ENCODE measurements at regions not wholly inside any gene's neighbourhood (a gene's known extent, or its start where the extent isn't known, plus 50 kb on each side); places are given as distances from the start of the nearest gene placed in this dataset.

DNA sequence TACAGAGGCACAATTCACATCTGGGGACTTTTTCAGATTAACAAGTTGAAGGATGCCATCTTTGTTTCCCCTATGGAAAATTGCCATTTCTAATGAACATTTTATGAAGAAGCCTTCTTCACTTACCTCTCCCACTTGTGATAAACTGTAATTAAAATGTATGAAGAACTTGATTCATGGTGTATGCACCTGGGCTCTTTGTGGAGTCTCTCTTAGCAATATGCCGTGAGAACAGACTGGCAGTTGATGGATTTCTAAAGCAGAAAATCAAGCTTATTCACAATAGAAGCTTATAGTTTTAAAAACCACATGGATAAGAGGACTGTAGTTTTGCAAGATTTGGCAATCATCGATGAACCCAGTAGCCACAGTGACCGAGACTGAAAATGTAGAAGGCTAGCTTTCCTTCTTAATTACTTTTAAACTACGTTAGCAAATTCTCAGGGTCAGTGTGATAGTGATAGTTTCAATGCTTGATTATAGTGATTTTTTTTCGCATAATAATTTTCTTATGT is 270.6 kb downstream of the PRL start:
- H3K4me3 ChIP-seq (ENCODE audit: low read depth, low read length), result no peak overlapping the region
- DNase-seq (ENCODE audit: low read depth), result no peak
- TF ChIP-seq, protein P1, sequence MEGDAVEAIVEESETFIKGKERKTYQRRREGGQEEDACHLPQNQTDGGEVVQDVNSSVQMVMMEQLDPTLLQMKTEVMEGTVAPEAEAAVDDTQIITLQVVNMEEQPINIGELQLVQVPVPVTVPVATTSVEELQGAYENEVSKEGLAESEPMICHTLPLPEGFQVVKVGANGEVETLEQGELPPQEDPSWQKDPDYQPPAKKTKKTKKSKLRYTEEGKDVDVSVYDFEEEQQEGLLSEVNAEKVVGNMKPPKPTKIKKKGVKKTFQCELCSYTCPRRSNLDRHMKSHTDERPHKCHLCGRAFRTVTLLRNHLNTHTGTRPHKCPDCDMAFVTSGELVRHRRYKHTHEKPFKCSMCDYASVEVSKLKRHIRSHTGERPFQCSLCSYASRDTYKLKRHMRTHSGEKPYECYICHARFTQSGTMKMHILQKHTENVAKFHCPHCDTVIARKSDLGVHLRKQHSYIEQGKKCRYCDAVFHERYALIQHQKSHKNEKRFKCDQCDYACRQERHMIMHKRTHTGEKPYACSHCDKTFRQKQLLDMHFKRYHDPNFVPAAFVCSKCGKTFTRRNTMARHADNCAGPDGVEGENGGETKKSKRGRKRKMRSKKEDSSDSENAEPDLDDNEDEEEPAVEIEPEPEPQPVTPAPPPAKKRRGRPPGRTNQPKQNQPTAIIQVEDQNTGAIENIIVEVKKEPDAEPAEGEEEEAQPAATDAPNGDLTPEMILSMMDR (IDR thresholded peaks at IDR 0.05; ENCODE audit: insufficient read depth, low read length, poor library complexity, severe bottlenecking), result no peak
- no peaks in the 10 kb centered on the region for H3K36me3 ChIP-seq (ENCODE audit: control insufficient read depth, insufficient read depth, low read length)
- H3K27me3 ChIP-seq (ENCODE audit: control insufficient read depth, insufficient read depth, low read length), result no peaks in the 10 kb centered on the region

DNA sequence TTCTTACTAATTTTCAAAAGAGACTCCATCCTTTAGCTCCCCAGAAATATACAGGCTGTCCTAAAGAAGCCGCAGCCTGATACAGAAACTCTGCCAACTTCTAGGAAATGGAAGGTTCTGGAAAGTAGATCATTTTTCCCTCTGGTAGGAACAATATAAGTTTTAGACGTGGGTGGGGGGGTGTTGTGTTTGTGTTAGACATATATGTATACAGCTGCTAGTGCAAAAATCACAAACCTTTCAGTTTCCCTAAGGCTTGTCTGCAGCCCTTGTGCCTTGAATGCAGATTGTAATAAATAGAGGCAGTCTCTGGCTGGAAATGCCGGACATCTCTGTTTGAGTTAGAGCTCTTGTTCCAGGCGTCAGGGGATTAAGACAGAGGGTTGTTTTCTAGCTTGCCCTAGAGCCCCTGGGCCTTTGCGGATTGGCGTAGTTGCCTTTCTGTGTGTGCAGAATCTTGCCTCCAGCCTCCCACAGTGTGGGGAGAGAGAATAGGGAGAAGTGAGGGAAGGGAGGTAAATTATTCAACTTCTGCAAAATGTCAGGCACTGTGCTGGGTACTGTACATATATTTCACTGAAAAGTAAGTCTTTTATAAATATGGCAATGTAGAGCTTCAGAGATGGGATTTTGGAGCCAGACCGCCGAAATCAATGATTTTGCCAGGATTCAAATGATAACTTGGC is 269.7 kb downstream of the PRL start:
- TF ChIP-seq, protein P1 (IDR thresholded peaks at IDR 0.05; ENCODE audit: insufficient read depth, low read length, poor library complexity, severe bottlenecking), result no peak
- no peak overlapping the region for H3K4me3 ChIP-seq (ENCODE audit: low read depth, low read length)
- H3K36me3 ChIP-seq (ENCODE audit: control insufficient read depth, insufficient read depth, low read length), result no peaks in the 10 kb centered on the region
- DNase-seq (ENCODE audit: low read depth), result no peak
- no peaks in the 10 kb centered on the region for H3K27me3 ChIP-seq (ENCODE audit: control insufficient read depth, insufficient read depth, low read length)

DNA sequence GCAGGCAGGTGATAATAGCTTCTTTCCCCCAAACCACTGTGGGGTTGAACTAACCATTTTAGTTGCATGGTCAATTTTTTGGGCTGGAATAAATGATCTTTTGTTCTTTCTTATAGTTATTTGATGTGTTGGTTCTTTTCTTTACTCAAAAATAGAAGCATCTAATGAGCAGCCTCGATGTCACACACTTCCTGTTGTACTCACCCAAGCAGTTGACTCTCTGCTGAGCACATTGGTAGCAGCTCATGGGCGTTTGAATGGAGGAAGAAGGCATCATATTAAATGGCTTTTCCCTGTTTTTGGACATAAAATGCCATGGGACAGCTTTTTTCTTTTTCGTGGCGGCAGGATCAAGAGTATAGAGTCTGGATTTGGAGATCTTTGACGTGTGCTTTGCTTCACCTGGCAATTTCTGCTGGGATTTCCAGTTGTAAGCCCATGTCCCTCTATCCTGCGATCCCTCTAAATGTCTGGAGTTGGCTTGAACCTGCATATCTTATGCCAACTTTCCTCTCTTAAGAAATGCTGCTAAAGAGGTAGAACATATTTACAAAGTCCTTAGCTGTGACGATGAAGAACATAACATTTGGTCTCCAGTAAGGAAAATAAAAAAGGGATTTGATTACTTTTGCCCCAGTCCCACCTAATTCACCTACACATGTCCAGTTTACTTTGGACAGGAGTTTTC is 268.3 kb downstream of the PRL start:
- DNase-seq (ENCODE audit: low read depth), result no peak
- Histone ChIP-seq H3K4me3 (ENCODE audit: low read depth, low read length) (no peak overlapping the region), H3K27me3 (ENCODE audit: control insufficient read depth, insufficient read depth, low read length) (no peaks in the 10 kb centered on the region), H3K36me3 (ENCODE audit: control insufficient read depth, insufficient read depth, low read length) (no peaks in the 10 kb centered on the region)
- TF ChIP-seq, protein P1 (IDR thresholded peaks at IDR 0.05; ENCODE audit: insufficient read depth, low read length, poor library complexity, severe bottlenecking), result no peak

DNA sequence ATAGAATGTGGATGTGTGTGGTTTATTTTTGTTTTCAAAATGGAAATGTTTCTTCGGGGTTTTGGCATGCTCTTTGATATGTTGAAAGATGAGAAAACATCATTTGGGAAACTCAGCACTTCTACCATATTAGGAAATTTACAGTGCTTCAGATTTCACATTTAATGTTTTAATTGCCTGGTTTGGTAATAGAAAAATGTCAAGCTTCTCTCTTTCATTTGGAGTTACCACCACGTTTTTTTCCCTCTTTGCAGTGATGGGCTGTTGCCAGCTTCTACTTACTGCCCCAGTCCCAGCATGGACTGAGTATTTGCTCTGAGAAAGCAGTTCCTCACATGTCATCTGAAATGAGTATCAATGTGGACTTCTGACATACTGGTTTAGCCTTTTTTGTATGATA is 267.7 kb downstream of the PRL start:
- TF ChIP-seq, protein P1 (IDR thresholded peaks at IDR 0.05; ENCODE audit: insufficient read depth, low read length, poor library complexity, severe bottlenecking), result no peak
- H3K36me3 ChIP-seq (ENCODE audit: control insufficient read depth, insufficient read depth, low read length), result no peaks in the 10 kb centered on the region
- H3K4me3 ChIP-seq (ENCODE audit: low read depth, low read length), result no peak overlapping the region
- DNase-seq (ENCODE audit: low read depth), result no peak
- no peaks in the 10 kb centered on the region for H3K27me3 ChIP-seq (ENCODE audit: control insufficient read depth, insufficient read depth, low read length)

DNA sequence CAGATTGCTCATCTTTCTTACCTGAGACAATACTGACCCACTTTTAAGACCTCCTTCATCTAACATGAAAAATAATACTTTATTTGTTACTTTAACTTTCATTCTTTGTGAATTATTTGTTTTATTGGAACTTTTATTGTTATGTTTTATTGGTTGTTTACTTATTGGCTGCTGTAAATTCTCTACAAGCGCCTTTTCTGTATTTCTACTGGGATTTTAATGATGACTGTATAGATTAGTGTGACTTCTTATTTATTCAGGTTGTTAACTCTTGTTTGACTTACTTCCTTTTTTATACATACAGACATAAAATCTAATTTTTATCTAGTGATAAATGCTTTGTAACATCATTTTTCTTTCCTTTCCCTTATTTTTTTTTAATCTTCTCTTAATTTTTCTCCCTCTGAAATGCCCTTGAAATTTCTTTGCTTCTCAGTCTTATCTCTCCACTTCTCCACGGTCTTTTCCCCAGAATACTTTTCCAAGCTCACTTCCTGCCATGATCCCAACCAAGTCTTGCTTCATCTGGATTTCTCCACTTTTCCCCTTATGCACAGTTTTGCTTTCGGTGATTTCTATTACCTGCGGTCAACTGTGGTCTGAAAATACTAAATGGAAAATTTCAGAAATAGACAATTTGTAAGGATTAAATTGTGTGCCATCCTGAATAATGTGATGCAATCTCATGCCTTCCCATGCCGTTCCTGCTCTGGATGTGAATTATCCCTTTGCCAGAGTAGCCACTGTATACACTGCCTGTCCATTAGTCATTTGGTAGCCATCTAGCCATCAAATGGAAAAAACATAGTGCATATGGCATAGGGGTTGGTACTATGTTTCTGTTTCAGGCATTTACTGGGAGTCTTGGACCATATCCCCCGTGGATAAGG is 265.9 kb downstream of the PRL start:
- TF ChIP-seq, protein P1 (IDR thresholded peaks at IDR 0.05; ENCODE audit: insufficient read depth, low read length, poor library complexity, severe bottlenecking), result no peak
- H3K27me3 ChIP-seq (ENCODE audit: control insufficient read depth, insufficient read depth, low read length), result no peaks in the 10 kb centered on the region
- H3K36me3 ChIP-seq (ENCODE audit: control insufficient read depth, insufficient read depth, low read length), result no peaks in the 10 kb centered on the region
- no peak overlapping the region for H3K4me3 ChIP-seq (ENCODE audit: low read depth, low read length)
- no peak for DNase-seq (ENCODE audit: low read depth)
